ENCODE measurements at regions not wholly inside any gene's neighbourhood (a gene's known extent, or its start where the extent isn't known, plus 50 kb on each side); places are given as distances from the start of the nearest gene placed in this dataset.

DNA sequence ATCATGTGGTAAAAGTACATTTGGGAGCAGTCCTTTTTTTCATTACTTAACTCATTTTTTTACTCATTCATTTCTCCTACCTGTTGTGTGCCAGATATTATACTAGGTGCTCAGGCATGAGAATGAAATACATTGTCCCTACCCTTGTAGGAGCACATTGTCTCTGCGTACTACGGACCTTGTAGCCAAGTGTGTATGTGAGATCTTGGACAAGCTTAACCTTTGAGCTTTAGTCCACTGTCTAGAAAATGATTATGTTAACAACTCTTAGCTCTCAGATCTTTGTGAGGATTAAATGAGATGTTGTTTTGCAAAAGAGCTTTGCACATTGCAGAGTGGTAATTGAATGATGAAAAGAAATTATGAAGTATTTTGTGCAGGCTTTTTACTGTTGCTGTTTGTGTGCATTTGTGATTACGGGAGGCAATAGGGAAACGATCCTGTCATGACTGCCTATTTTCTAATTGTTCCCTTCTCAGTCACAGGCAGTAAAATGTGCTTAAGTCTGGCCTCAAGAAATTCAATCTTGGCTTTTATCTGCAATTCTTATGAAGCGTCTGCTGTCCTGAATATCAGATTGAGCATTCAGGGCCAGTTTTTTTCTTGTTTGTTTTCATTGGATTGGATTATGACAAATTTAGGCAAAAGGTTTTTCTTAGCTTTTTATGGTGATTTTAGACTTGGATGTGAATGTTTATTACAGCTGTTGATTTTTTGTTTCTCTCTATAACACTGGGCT, 447.7 kb downstream of the PDZRN4 start:
- Histone ChIP-seq H3K4me2 (ENCODE audit: low read length) (no peak overlapping the region), H3K4me3 (ENCODE audit: low read depth, low read length) (no peak overlapping the region), H2BK5ac (ENCODE audit: low read depth, low read length, poor library complexity) (no peak overlapping the region), H2BK12ac (ENCODE audit: low read length) (no peak overlapping the region), H3K9me3 (ENCODE audit: insufficient read depth, low read depth, low read length) (no peaks in the 10 kb centered on the region), H3K23ac (ENCODE audit: low read length) (no peak overlapping the region), H4K91ac (ENCODE audit: low read depth, low read length) (no peak overlapping the region), H2AK5ac (ENCODE audit: low read length) (no peak overlapping the region), H4K12ac (ENCODE audit: low read depth, low read length) (no peak overlapping the region), H2AFZ (ENCODE audit: insufficient read depth, low read length, poor library complexity) (no peak overlapping the region), H3K14ac (ENCODE audit: low read length) (no peak overlapping the region), H3K4ac (ENCODE audit: low read depth, low read length) (no peak overlapping the region), H3K4me1 (ENCODE audit: control insufficient read depth in 1 of 2, insufficient read depth in 2 of 2, low read length in 2 of 2) (no peaks in the 10 kb centered on the region), H3K79me2 (ENCODE audit: control insufficient read depth, insufficient read depth, low read length, poor library complexity) (no peaks in the 10 kb centered on the region), H2BK120ac (ENCODE audit: insufficient read depth, low read length, poor library complexity) (no peak overlapping the region), H3K27ac (ENCODE audit: low read depth, low read length) (no peak overlapping the region), H3K18ac (ENCODE audit: low read length) (no peak overlapping the region), H3K27me3 (ENCODE audit: insufficient read depth, low read length) (no peaks in the 10 kb centered on the region), H4K8ac (ENCODE audit: low read depth, low read length) (no peak overlapping the region), H3K36me3 (ENCODE audit: control insufficient read depth in 1 of 2, insufficient read depth in 2 of 2, low read length in 2 of 2) (no peaks in the 10 kb centered on the region), H3K79me1 (ENCODE audit: low read length) (no peaks in the 10 kb centered on the region), H3K9ac (ENCODE audit: low read length) (no peak overlapping the region)
- no CpG with 5 or more reads among the region's 5 CpGs for WGBS (ENCODE audit: extremely low coverage, insufficient coverage, insufficient read length)
- no peak for DNase-seq

DNA sequence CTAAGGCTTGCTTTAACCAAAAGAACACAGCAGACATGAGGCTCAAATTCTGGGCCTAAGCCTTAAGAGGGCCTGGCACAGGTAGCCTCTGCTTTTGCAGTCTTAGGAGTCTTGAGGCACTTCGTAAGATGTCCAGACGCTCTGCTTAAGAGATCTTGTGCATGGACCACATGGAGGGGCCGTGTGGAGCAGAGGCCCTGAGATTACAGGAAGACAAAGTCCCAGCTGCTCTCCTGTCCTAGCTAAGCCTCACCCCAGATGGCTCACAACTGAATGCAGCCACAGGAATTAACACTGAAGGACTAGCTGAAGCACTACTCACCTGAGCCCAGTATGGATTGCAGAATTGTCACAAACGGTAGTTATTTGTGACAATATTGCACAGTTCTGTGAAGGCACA, 446.0 kb downstream of the PDZRN4 start:
- H3K18ac ChIP-seq (ENCODE audit: low read length) = no peak overlapping the region
- H4K8ac ChIP-seq (ENCODE audit: low read depth, low read length) = no peak overlapping the region
- WGBS (ENCODE audit: extremely low coverage, insufficient coverage, insufficient read length) = no CpG with 5 or more reads among the region's 4 CpGs
- no peak overlapping the region for H2BK120ac ChIP-seq (ENCODE audit: insufficient read depth, low read length, poor library complexity)
- no peak overlapping the region for H3K23ac ChIP-seq (ENCODE audit: low read length)
- H3K4me2 ChIP-seq (ENCODE audit: low read length) = no peak overlapping the region
- no peak overlapping the region for H3K9ac ChIP-seq (ENCODE audit: low read length)
- no peaks in the 10 kb centered on the region for H3K79me1 ChIP-seq (ENCODE audit: low read length)
- H3K4me1 ChIP-seq (ENCODE audit: control insufficient read depth in 1 of 2, insufficient read depth in 2 of 2, low read length in 2 of 2) = no peaks in the 10 kb centered on the region
- no peak overlapping the region for H3K4me3 ChIP-seq (ENCODE audit: low read depth, low read length)
- no peak overlapping the region for H3K14ac ChIP-seq (ENCODE audit: low read length)
- H3K36me3 ChIP-seq (ENCODE audit: control insufficient read depth in 1 of 2, insufficient read depth in 2 of 2, low read length in 2 of 2) = no peaks in the 10 kb centered on the region
- no peak overlapping the region for H3K27ac ChIP-seq (ENCODE audit: low read depth, low read length)
- no peak overlapping the region for H3K4ac ChIP-seq (ENCODE audit: low read depth, low read length)
- DNase-seq = no peak
- no peaks in the 10 kb centered on the region for H3K79me2 ChIP-seq (ENCODE audit: control insufficient read depth, insufficient read depth, low read length, poor library complexity)
- H2BK12ac ChIP-seq (ENCODE audit: low read length) = no peak overlapping the region
- H2BK5ac ChIP-seq (ENCODE audit: low read depth, low read length, poor library complexity) = no peak overlapping the region
- no peak overlapping the region for H4K12ac ChIP-seq (ENCODE audit: low read depth, low read length)
- no peak overlapping the region for H2AFZ ChIP-seq (ENCODE audit: insufficient read depth, low read length, poor library complexity)
- H3K9me3 ChIP-seq (ENCODE audit: insufficient read depth, low read depth, low read length) = no peaks in the 10 kb centered on the region
- no peaks in the 10 kb centered on the region for H3K27me3 ChIP-seq (ENCODE audit: insufficient read depth, low read length)
- H2AK5ac ChIP-seq (ENCODE audit: low read length) = no peak overlapping the region
- no peak overlapping the region for H4K91ac ChIP-seq (ENCODE audit: low read depth, low read length)

DNA sequence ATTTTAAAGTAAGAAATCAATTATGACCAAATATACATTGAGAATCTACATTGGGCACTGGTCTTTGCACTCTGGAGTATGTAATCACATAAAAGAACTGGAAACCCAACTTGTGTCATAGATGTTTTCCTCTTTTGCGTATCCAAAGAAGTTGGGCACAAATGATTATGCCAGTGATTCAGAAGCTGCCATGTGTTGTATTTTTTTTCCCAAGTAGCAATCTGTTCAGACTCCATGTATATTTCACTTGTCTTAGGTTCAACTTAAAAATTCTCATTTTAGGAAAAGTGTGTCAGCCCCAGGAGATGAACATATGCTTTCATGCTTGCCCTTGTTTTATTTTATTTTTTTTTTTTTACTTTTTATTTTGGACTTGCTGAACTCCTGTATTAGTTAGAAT, 441.5 kb downstream of the PDZRN4 start:
- WGBS (ENCODE audit: extremely low coverage, insufficient coverage, insufficient read length) = no CpG with 5 or more reads among the region's 1 CpG
- no peak overlapping the region for H3K18ac ChIP-seq (ENCODE audit: low read length)
- H2BK5ac ChIP-seq (ENCODE audit: low read depth, low read length, poor library complexity) = no peak overlapping the region

DNA sequence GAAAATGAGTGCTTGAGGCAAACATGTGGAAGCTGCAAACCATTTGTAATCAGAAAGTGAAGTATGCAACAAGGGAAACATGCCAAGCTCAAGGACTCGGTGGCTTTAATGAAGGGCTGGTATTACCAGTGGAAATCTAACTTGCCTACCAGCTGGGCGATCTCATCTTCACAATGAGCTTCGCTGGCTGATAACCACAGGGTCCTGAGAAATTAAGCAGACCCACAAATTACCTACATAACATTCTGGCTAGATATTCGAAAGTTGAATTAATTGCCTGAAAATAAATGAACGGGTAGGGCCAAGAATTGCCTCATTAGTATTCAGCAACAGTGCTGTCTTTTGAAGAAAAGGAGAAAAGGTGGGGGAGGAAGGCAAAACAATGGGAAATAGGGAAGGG, 439.4 kb downstream of the PDZRN4 start:
- no peaks in the 10 kb centered on the region for H3K27me3 ChIP-seq (ENCODE audit: insufficient read depth, low read length)
- no peaks in the 10 kb centered on the region for H3K79me2 ChIP-seq (ENCODE audit: control insufficient read depth, insufficient read depth, low read length, poor library complexity)
- no peak overlapping the region for H2BK120ac ChIP-seq (ENCODE audit: insufficient read depth, low read length, poor library complexity)
- H4K12ac ChIP-seq (ENCODE audit: low read depth, low read length) = no peak overlapping the region
- H2BK12ac ChIP-seq (ENCODE audit: low read length) = no peak overlapping the region
- H3K9ac ChIP-seq (ENCODE audit: low read length) = no peak overlapping the region
- H2BK5ac ChIP-seq (ENCODE audit: low read depth, low read length, poor library complexity) = no peak overlapping the region
- no peak overlapping the region for H3K4me2 ChIP-seq (ENCODE audit: low read length)
- no CpG with 5 or more reads among the region's 5 CpGs for WGBS (ENCODE audit: extremely low coverage, insufficient coverage, insufficient read length)
- H3K4me3 ChIP-seq (ENCODE audit: low read depth, low read length) = no peak overlapping the region
- no peaks in the 10 kb centered on the region for H3K79me1 ChIP-seq (ENCODE audit: low read length)
- H2AFZ ChIP-seq (ENCODE audit: insufficient read depth, low read length, poor library complexity) = no peak overlapping the region
- H3K27ac ChIP-seq (ENCODE audit: low read depth, low read length) = no peak overlapping the region
- no peaks in the 10 kb centered on the region for H3K36me3 ChIP-seq (ENCODE audit: control insufficient read depth in 1 of 2, insufficient read depth in 2 of 2, low read length in 2 of 2)
- no peak overlapping the region for H3K18ac ChIP-seq (ENCODE audit: low read length)
- H3K9me3 ChIP-seq (ENCODE audit: insufficient read depth, low read depth, low read length) = no peaks in the 10 kb centered on the region
- DNase-seq = no peak
- no peak overlapping the region for H3K14ac ChIP-seq (ENCODE audit: low read length)
- no peak overlapping the region for H4K91ac ChIP-seq (ENCODE audit: low read depth, low read length)
- H4K8ac ChIP-seq (ENCODE audit: low read depth, low read length) = no peak overlapping the region
- no peak overlapping the region for H3K4ac ChIP-seq (ENCODE audit: low read depth, low read length)
- no peaks in the 10 kb centered on the region for H3K4me1 ChIP-seq (ENCODE audit: control insufficient read depth in 1 of 2, insufficient read depth in 2 of 2, low read length in 2 of 2)
- H3K23ac ChIP-seq (ENCODE audit: low read length) = no peak overlapping the region
- no peak overlapping the region for H2AK5ac ChIP-seq (ENCODE audit: low read length)

More for the DNA sequence above, 441.5 kb downstream of the PDZRN4 start:
- Histone ChIP-seq H3K79me1 (ENCODE audit: low read length) (no peaks in the 10 kb centered on the region), H3K4me2 (ENCODE audit: low read length) (no peak overlapping the region), H4K12ac (ENCODE audit: low read depth, low read length) (no peak overlapping the region), H3K4me1 (ENCODE audit: control insufficient read depth in 1 of 2, insufficient read depth in 2 of 2, low read length in 2 of 2) (no peaks in the 10 kb centered on the region), H2AK5ac (ENCODE audit: low read length) (no peak overlapping the region), H2BK12ac (ENCODE audit: low read length) (no peak overlapping the region), H3K14ac (ENCODE audit: low read length) (no peak overlapping the region), H3K9ac (ENCODE audit: low read length) (no peak overlapping the region), H3K27ac (ENCODE audit: low read depth, low read length) (no peak overlapping the region), H4K8ac (ENCODE audit: low read depth, low read length) (no peak overlapping the region), H4K91ac (ENCODE audit: low read depth, low read length) (no peak overlapping the region), H2BK120ac (ENCODE audit: insufficient read depth, low read length, poor library complexity) (no peak overlapping the region), H3K9me3 (ENCODE audit: insufficient read depth, low read depth, low read length) (no peaks in the 10 kb centered on the region), H3K27me3 (ENCODE audit: insufficient read depth, low read length) (no peaks in the 10 kb centered on the region), H3K36me3 (ENCODE audit: control insufficient read depth in 1 of 2, insufficient read depth in 2 of 2, low read length in 2 of 2) (no peaks in the 10 kb centered on the region), H3K4me3 (ENCODE audit: low read depth, low read length) (no peak overlapping the region), H3K79me2 (ENCODE audit: control insufficient read depth, insufficient read depth, low read length, poor library complexity) (no peaks in the 10 kb centered on the region), H2AFZ (ENCODE audit: insufficient read depth, low read length, poor library complexity) (no peak overlapping the region), H3K23ac (ENCODE audit: low read length) (no peak overlapping the region), H3K4ac (ENCODE audit: low read depth, low read length) (no peak overlapping the region)
- DNase-seq = no peak

Measured in trophoblast cell (in vitro differentiated cells and primary cell).